GM12878 (cell line): ENCODE measurements at regions not wholly inside any gene's neighbourhood (a gene's known extent, or its start where the extent isn't known, plus 50 kb on each side); places are given as distances from the start of the nearest gene placed in this dataset.

Source experiments
- ATAC-seq: fragments of 200-7000 bp; cut with Tn5 transposase; 3 replicates; pipeline ENCODE4 v1.9.1; 2020; ENCODE audit warnings: mild to moderate bottlenecking, moderate library complexity
- BruUV-seq: library from RNA; stranded (reverse); fragments of 400-500 nt; replicated peaks from 2 replicates; lab custom pipeline; 2021; lab: Mats Ljungman, UMichigan
- CTCF ChIA-PET: fragments of 300-600 bp; sonication (Branson Sonifier 250); formaldehyde crosslinking; extraction: SDS; loops from one replicate; lab custom pipeline; 2021; ENCODE audit warnings: inconsistent platforms; lab: Yijun Ruan, JAX
- POLR2A ChIA-PET: fragments of 350-600 bp; formaldehyde crosslinking; extraction: SDS; loops from one replicate; lab custom pipeline; 2021; ENCODE audit warnings: inconsistent platforms; lab: Charles Lee
- RAD21 ChIA-PET: fragments of 300-600 bp; sonication (Branson Sonifier 250); formaldehyde crosslinking; loops from one replicate; lab custom pipeline; 2023; ENCODE audit warnings: antibody characterized with exemption; ENCODE audit not compliant: unreplicated experiment; lab: Charles Lee
- SMC1A ChIA-PET: fragments of 300-600 bp; sonication (Branson Sonifier 250); formaldehyde crosslinking; loops from one replicate; lab custom pipeline; 2023; ENCODE audit not compliant: unreplicated experiment, uncharacterized antibody; lab: Charles Lee
- DNase-seq: peaks from one replicate; pipeline ENCODE4 v3.0.0-alpha.2; 2011; ENCODE audit warnings: low read depth, low spot score
- FAIRE-seq: peaks from 3 replicates; lab custom pipeline; 2011; peaks lifted over from hg19 to GRCh38; lab: Jason Lieb, UNC
- H2AFZ ChIP-seq: 2 replicates; pipeline ENCODE4 v1.6.0; 2011; ENCODE audit warnings: low read depth, low read length, control low read depth; ENCODE audit not compliant: control insufficient read depth
- H3K27ac ChIP-seq: 2 replicates; pipeline ENCODE4 v1.5.1; 2011; ENCODE audit warnings: control low read depth; ENCODE audit not compliant: control insufficient read depth, insufficient read depth
- H3K27me3 ChIP-seq, 2 experiments: replicated peaks in 1 of 2; 2 replicates each; pipeline versions ENCODE4 v1.6.0 to v1.6.1; 2011; ENCODE audit warnings: low read length in 1 of 2; ENCODE audit not compliant: control insufficient read depth in 2 of 2, insufficient read depth in 2 of 2
- H3K36me3 ChIP-seq, 2 experiments: 2 replicates each; pipeline ENCODE4 v1.5.1; 2011; ENCODE audit warnings: low read length in 1 of 2; ENCODE audit not compliant: control insufficient read depth in 2 of 2, insufficient read depth in 2 of 2
- H3K4me1 ChIP-seq: 2 replicates; pipeline ENCODE4 v1.6.1; 2011; ENCODE audit warnings: mild to moderate bottlenecking, low read length, moderate library complexity, mixed read lengths; ENCODE audit not compliant: control insufficient read depth, insufficient read depth
- H3K4me2 ChIP-seq: 2 replicates; pipeline ENCODE4 v1.6.0; 2011; ENCODE audit warnings: control low read depth; ENCODE audit not compliant: control insufficient read depth, insufficient read depth
- H3K4me3 ChIP-seq: fragments of 200-600 bp; sonication (generic); 2 replicates; pipeline ENCODE4 v1.5.1; 2016
- H3K79me2 ChIP-seq: 2 replicates; pipeline ENCODE4 v1.6.0; 2011; ENCODE audit warnings: low read length; ENCODE audit not compliant: control insufficient read depth, insufficient read depth
- H3K9ac ChIP-seq: 2 replicates; pipeline ENCODE4 v1.8.0; 2011; ENCODE audit warnings: low read length, control low read depth, mixed read lengths; ENCODE audit not compliant: control insufficient read depth, insufficient read depth
- H3K9me3 ChIP-seq: replicated peaks from 3 replicates; pipeline ENCODE4 v1.5.1; 2011; ENCODE audit warnings: mild to moderate bottlenecking, low read length; ENCODE audit not compliant: control insufficient read depth, insufficient read depth
- H4K20me1 ChIP-seq: 2 replicates; pipeline ENCODE4 v1.6.0; 2011; ENCODE audit not compliant: control insufficient read depth, insufficient read depth
- CHD4 ChIP-seq: fragments of 200-600 bp; sonication (generic); IDR thresholded peaks from 2 replicates; pipeline ENCODE4 v1.6.1; 2016; ENCODE audit warnings: mild to moderate bottlenecking
- CTCF ChIP-seq, 3 experiments: IDR thresholded peaks in 2 of 3; conservative IDR thresholded peaks in 1 of 3; 2 replicates each; pipeline ENCODE4 v1.5.1; 2011; ENCODE audit warnings: low read depth in 3 of 3, low read length in 3 of 3, mild to moderate bottlenecking in 3 of 3, control low read depth in 2 of 3, moderate library complexity in 2 of 3, inconsistent platforms in 1 of 3, mixed read lengths in 1 of 3; ENCODE audit not compliant: control insufficient read depth in 2 of 3, insufficient read depth in 1 of 3; ENCODE audit errors: extremely low read depth in 1 of 3
- DPF2 ChIP-seq: fragments of 450-650 bp; IDR thresholded peaks from 2 replicates; pipeline ENCODE4 v1.6.1; 2017; ENCODE audit warnings: mild to moderate bottlenecking
- EGR1 ChIP-seq, 2 experiments: IDR thresholded peaks; 1 replicate in 1 of 2; 2 replicates in 1 of 2; pipeline ENCODE4 v1.6.1; 2011 to 2012; ENCODE audit warnings: low read depth in 2 of 2, low read length in 2 of 2, borderline replicate concordance in 1 of 2, mild to moderate bottlenecking in 1 of 2, moderate library complexity in 1 of 2
- JUNB ChIP-seq: IDR thresholded peaks from 2 replicates; pipeline ENCODE4 v1.6.1; 2016; ENCODE audit warnings: antibody characterized with exemption, mild to moderate bottlenecking
- KDM1A ChIP-seq: fragments of 200-600 bp; sonication (generic); IDR thresholded peaks from 2 replicates; pipeline ENCODE4 v1.6.1; 2016; ENCODE audit warnings: borderline replicate concordance
- NFYB ChIP-seq: IDR thresholded peaks from 2 replicates; pipeline ENCODE4 v1.6.1; 2011; ENCODE audit warnings: low read depth, mild to moderate bottlenecking, low read length, improper control_type of control experiment, moderate library complexity; ENCODE audit not compliant: insufficient read depth
- POLR2AphosphoS2 ChIP-seq: IDR thresholded peaks from 2 replicates; pipeline ENCODE4 v1.6.1; 2011; ENCODE audit warnings: low read depth, mild to moderate bottlenecking, low read length, improper control_type of control experiment, moderate library complexity
- RELA ChIP-seq: fragments of 450-650 bp; IDR thresholded peaks from 2 replicates; pipeline ENCODE4 v1.8.0; 2014; ENCODE audit warnings: borderline replicate concordance; ENCODE audit not compliant: partially characterized antibody
- ZNF217 ChIP-seq: fragments of 450-650 bp; IDR thresholded peaks from 2 replicates; pipeline ENCODE4 v1.6.1; 2017; ENCODE audit warnings: antibody characterized with exemption, mild to moderate bottlenecking
- ZNF622 ChIP-seq: fragments of 450-650 bp; IDR thresholded peaks from 2 replicates; pipeline ENCODE4 v1.6.1; 2017; ENCODE audit warnings: mild to moderate bottlenecking, inconsistent platforms
- WGBS: methylation state at CpG from one replicate; pipeline ENCODE4 v1.1.6; 2016; ENCODE audit warnings: low lambda C conversion rate; ENCODE audit not compliant: insufficient replicate concordance, insufficient coverage; ENCODE audit errors: missing lambda C conversion rate; 5-methylcytosine and 5-hydroxymethylcytosine counted together
- in situ Hi-C: fragments of 300-500 bp; cut with MboI; formaldehyde crosslinking; loops from 9 replicates; pipeline ENCODE4 v1.14.3; 2018; ENCODE audit warnings: mixed read lengths
- intact Hi-C: fragments of 100-400 bp; cut with micrococcal nuclease; formaldehyde crosslinking; loops from one replicate; pipeline ENCODE4 v1.14.2; 2022; ENCODE audit not compliant: unreplicated experiment
- TF ChIP-seq, protein P1 (sequence below): fragments of 450-650 bp; IDR thresholded peaks from 2 replicates; pipeline ENCODE4 v1.6.1; 2017; ENCODE audit warnings: mild to moderate bottlenecking, low read depth, inconsistent platforms; ENCODE audit not compliant: poor library complexity, severe bottlenecking
- TF ChIP-seq, protein P2 (sequence below): IDR thresholded peaks from 2 replicates; pipeline ENCODE4 v1.6.1; 2012; ENCODE audit warnings: low read depth, low read length, improper control_type of control experiment
- TF ChIP-seq, protein P3 (sequence below): fragments of 450-650 bp; IDR thresholded peaks from 2 replicates; pipeline ENCODE4 v1.6.1; 2017; ENCODE audit warnings: mild to moderate bottlenecking, moderate library complexity

- H3K4me3 ChIP-seq: no peak overlapping the region
- no TSS peak for BruUV-seq
- H3K4me2 ChIP-seq: no peak overlapping the region
- in situ Hi-C loops: no loop called here
- no peak overlapping the region for H3K9ac ChIP-seq
- H3K36me3 ChIP-seq: no peaks in the 10 kb centered on the region
- RAD21 ChIA-PET: no interaction called here
- no peaks in the 10 kb centered on the region for H3K4me1 ChIP-seq
- no peak overlapping the region for H2AFZ ChIP-seq
- H4K20me1 ChIP-seq: no peaks in the 10 kb centered on the region
- TF ChIP-seq EGR1 (IDR thresholded peaks at IDR 0.05; ENCODE audit: borderline replicate concordance in 1 of 2, low read depth in 2 of 2, low read length in 2 of 2) (no peak), POLR2AphosphoS2 (no peak), DPF2 (no peak), CHD4 (no peak), ZNF217 (no peak), JUNB (no peak), KDM1A (no peak), CTCF (IDR thresholded peaks at IDR 0.05 in 2 of 3, conservative IDR thresholded peaks at IDR 0.05 in 1 of 3; ENCODE audit: control insufficient read depth in 2 of 3, extremely low read depth in 1 of 3, insufficient read depth in 1 of 3, low read depth in 3 of 3, low read length in 3 of 3) (no peak), ZNF622 (no peak), RELA (no peak), NFYB (no peak)
- TF ChIP-seq, protein P1, sequence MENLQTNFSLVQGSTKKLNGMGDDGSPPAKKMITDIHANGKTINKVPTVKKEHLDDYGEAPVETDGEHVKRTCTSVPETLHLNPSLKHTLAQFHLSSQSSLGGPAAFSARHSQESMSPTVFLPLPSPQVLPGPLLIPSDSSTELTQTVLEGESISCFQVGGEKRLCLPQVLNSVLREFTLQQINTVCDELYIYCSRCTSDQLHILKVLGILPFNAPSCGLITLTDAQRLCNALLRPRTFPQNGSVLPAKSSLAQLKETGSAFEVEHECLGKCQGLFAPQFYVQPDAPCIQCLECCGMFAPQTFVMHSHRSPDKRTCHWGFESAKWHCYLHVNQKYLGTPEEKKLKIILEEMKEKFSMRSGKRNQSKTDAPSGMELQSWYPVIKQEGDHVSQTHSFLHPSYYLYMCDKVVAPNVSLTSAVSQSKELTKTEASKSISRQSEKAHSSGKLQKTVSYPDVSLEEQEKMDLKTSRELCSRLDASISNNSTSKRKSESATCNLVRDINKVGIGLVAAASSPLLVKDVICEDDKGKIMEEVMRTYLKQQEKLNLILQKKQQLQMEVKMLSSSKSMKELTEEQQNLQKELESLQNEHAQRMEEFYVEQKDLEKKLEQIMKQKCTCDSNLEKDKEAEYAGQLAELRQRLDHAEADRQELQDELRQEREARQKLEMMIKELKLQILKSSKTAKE: no peak
- TF ChIP-seq, protein P2, sequence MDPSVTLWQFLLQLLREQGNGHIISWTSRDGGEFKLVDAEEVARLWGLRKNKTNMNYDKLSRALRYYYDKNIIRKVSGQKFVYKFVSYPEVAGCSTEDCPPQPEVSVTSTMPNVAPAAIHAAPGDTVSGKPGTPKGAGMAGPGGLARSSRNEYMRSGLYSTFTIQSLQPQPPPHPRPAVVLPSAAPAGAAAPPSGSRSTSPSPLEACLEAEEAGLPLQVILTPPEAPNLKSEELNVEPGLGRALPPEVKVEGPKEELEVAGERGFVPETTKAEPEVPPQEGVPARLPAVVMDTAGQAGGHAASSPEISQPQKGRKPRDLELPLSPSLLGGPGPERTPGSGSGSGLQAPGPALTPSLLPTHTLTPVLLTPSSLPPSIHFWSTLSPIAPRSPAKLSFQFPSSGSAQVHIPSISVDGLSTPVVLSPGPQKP: no peak
- TF ChIP-seq, protein P3, sequence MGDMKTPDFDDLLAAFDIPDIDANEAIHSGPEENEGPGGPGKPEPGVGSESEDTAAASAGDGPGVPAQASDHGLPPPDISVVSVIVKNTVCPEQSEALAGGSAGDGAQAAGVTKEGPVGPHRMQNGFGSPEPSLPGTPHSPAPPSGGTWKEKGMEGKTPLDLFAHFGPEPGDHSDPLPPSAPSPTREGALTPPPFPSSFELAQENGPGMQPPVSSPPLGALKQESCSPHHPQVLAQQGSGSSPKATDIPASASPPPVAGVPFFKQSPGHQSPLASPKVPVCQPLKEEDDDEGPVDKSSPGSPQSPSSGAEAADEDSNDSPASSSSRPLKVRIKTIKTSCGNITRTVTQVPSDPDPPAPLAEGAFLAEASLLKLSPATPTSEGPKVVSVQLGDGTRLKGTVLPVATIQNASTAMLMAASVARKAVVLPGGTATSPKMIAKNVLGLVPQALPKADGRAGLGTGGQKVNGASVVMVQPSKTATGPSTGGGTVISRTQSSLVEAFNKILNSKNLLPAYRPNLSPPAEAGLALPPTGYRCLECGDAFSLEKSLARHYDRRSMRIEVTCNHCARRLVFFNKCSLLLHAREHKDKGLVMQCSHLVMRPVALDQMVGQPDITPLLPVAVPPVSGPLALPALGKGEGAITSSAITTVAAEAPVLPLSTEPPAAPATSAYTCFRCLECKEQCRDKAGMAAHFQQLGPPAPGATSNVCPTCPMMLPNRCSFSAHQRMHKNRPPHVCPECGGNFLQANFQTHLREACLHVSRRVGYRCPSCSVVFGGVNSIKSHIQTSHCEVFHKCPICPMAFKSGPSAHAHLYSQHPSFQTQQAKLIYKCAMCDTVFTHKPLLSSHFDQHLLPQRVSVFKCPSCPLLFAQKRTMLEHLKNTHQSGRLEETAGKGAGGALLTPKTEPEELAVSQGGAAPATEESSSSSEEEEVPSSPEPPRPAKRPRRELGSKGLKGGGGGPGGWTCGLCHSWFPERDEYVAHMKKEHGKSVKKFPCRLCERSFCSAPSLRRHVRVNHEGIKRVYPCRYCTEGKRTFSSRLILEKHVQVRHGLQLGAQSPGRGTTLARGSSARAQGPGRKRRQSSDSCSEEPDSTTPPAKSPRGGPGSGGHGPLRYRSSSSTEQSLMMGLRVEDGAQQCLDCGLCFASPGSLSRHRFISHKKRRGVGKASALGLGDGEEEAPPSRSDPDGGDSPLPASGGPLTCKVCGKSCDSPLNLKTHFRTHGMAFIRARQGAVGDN: no peak
- POLR2A ChIA-PET: no interaction called here
- intact Hi-C loops: no loop called here
- no peaks in the 10 kb centered on the region for H3K79me2 ChIP-seq
- H3K27ac ChIP-seq: no peak overlapping the region
- DNase-seq (no peak), ATAC-seq (no peak), FAIRE-seq (no peak)
- SMC1A ChIA-PET: no interaction called here
- 40% methylated on average over 2 of the region's 2 CpGs for WGBS
- H3K27me3 ChIP-seq: no peaks in the 10 kb centered on the region
- no peaks in the 10 kb centered on the region for H3K9me3 ChIP-seq
- CTCF ChIA-PET: interaction anchor here (1.3 kb wide), 1 partner anchor 13 kb away, joined by 3 read pairs; no protein-coding TSS in a partner anchor
Observed at GRCh38 chrX:151828439-151829080, 84.1 kb upstream of the MAGEA4 start.
